Heart left ventricle (tissue), 13 donors: ENCODE measurements at regions not wholly inside any gene's neighbourhood (a gene's known extent, or its start where the extent isn't known, plus 50 kb on each side); places are given as distances from the start of the nearest gene placed in this dataset.

Experiments used
- POLR2A ChIP-seq, 2 donors: fragments of 450-650 bp; IDR thresholded peaks; one replicate each; pipeline ENCODE4 v1.6.1; 2017; ENCODE audit warnings: antibody characterized with exemption in 2 of 2, mild to moderate bottlenecking in 2 of 2, moderate library complexity in 2 of 2
- TF ChIP-seq, protein P1 (sequence below), 12 donors: fragments of 200-600 bp; sonication (generic) in 4 of 12; IDR thresholded peaks; one replicate each; pipeline versions ENCODE4 v1.5.0 to v1.8.0; 2018 to 2022; ENCODE audit warnings: antibody characterized with exemption in 12 of 12, mild to moderate bottlenecking in 5 of 12
- donor health status: ischemic (EF 13 %, LVEDD 7.1; RV severe dilation, severe dysfunction).
- donor health status: DM: no; HTN: yes; CAD: no.
- donor health status: DM: no; HTN: no; CAD: no.
- donor health status: ischemic (EF 25% LVEDD 6.9; RV normal size, moderate dysfunction).
- donor health status: ischemic (EF 25% LVEDD 5.7; RV mildly dilated, moderate dysfunction).
- donor health status: ischemic (EF 35%, LVEDD 5.7; RV mildly dilated, moderate dysfunction).
- donor health status: nonischemic (EF 11% LVEDD 7.7; RV severe dilation, severe dysfunction).
- donor health status: DM: yes; HTN: yes; CAD: no.
- donor health status: PGD.
- donor health status: ischemic (EF 29% LVEDD 5.4; RV normal size, mild dysfunction).
- donor health status: nonischemic (EF 23%, LVEDD 6.1; RV moderate dilation, normal function).

DNA sequence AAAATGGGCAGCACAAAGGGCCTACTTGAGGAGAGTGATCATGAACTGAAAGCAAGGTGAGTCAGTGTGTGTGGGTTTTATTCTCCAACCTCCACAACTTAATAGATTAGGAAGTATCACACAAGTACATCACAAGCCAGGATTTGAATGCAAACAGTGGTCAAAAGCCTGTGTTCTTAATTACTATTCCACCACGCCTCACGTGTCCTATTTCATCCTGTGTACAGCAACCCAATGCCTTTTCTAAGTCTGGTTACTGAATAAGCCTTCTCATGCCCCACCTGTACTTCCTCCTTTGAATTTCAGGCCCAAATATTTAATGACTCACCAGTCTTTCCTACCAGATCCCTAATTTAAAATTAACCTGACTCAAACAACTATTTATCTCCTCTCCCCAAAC is 755.7 kb upstream of the SLC8A1 start:
- TF ChIP-seq, protein P1, sequence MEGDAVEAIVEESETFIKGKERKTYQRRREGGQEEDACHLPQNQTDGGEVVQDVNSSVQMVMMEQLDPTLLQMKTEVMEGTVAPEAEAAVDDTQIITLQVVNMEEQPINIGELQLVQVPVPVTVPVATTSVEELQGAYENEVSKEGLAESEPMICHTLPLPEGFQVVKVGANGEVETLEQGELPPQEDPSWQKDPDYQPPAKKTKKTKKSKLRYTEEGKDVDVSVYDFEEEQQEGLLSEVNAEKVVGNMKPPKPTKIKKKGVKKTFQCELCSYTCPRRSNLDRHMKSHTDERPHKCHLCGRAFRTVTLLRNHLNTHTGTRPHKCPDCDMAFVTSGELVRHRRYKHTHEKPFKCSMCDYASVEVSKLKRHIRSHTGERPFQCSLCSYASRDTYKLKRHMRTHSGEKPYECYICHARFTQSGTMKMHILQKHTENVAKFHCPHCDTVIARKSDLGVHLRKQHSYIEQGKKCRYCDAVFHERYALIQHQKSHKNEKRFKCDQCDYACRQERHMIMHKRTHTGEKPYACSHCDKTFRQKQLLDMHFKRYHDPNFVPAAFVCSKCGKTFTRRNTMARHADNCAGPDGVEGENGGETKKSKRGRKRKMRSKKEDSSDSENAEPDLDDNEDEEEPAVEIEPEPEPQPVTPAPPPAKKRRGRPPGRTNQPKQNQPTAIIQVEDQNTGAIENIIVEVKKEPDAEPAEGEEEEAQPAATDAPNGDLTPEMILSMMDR (IDR thresholded peaks at IDR 0.05), result no peak
- no peak for TF ChIP-seq POLR2A (IDR thresholded peaks at IDR 0.05)
